GM23338 (cell line): ENCODE measurements at regions not wholly inside any gene's neighbourhood (a gene's known extent, or its start where the extent isn't known, plus 50 kb on each side); places are given as distances from the start of the nearest gene placed in this dataset.

ENCODE experiments used
- ATAC-seq: fragments of 200-7000 bp; cut with Tn5 transposase; 3 replicates; pipeline ENCODE4 v1.9.1; 2020
- DNase-seq: peaks from one replicate; pipeline ENCODE4 v3.0.0-alpha.2; 2015; ENCODE audit warnings: low spot score
- H2AFZ ChIP-seq: fragments of 200-600 bp; sonication (generic); 2 replicates; pipeline ENCODE4 v1.8.0; 2016; ENCODE audit warnings: antibody characterized with exemption, mild to moderate bottlenecking, moderate library complexity
- H3F3A ChIP-seq: fragments of 200-600 bp; sonication (generic); replicated peaks from 2 replicates; pipeline ENCODE4 v1.8.0; 2017; ENCODE audit warnings: antibody characterized with exemption, mixed run types, low read depth
- H3K27ac ChIP-seq: fragments of 200-600 bp; sonication (generic); 2 replicates; pipeline ENCODE4 v1.6.1; 2016; ENCODE audit warnings: low read depth
- H3K27me3 ChIP-seq: fragments of 200-600 bp; sonication (generic); 2 replicates; pipeline ENCODE4 v1.8.0; 2016; ENCODE audit warnings: mild to moderate bottlenecking, mixed run types, moderate library complexity; ENCODE audit not compliant: insufficient read depth
- H3K36me3 ChIP-seq: fragments of 200-600 bp; sonication (generic); 2 replicates; pipeline ENCODE4 v1.8.0; 2016; ENCODE audit warnings: mild to moderate bottlenecking; ENCODE audit not compliant: insufficient read depth
- H3K4me1 ChIP-seq: fragments of 200-600 bp; sonication (generic); 2 replicates; pipeline ENCODE4 v1.8.0; 2016; ENCODE audit warnings: mild to moderate bottlenecking, moderate library complexity; ENCODE audit not compliant: insufficient read depth
- H3K4me2 ChIP-seq: fragments of 200-600 bp; sonication (generic); 2 replicates; pipeline ENCODE4 v1.7.1; 2017; ENCODE audit warnings: mixed run types
- H3K4me3 ChIP-seq: fragments of 200-600 bp; sonication (generic); 2 replicates; pipeline ENCODE4 v1.6.1; 2016; ENCODE audit warnings: mixed run types
- H3K79me2 ChIP-seq: fragments of 200-600 bp; sonication (generic); replicated peaks from 2 replicates; pipeline ENCODE4 v1.8.0; 2017; ENCODE audit warnings: mild to moderate bottlenecking; ENCODE audit not compliant: insufficient read depth
- H3K9me2 ChIP-seq: fragments of 200-600 bp; sonication (generic); 2 replicates; pipeline ENCODE4 v1.8.0; 2017; ENCODE audit not compliant: insufficient read depth
- H4K20me1 ChIP-seq: fragments of 200-600 bp; sonication (generic); replicated peaks from 2 replicates; pipeline ENCODE4 v1.8.0; 2017; ENCODE audit warnings: mild to moderate bottlenecking; ENCODE audit not compliant: insufficient read depth
- H3K27ac Mint-ChIP-seq: 2 replicates; pipeline ENCODE4 v1.8.0; 2020; ENCODE audit warnings: inconsistent platforms, mild to moderate bottlenecking, moderate library complexity, mixed read lengths
- H3K27me3 Mint-ChIP-seq: 3 replicates; pipeline ENCODE4 v1.8.0; 2022; ENCODE audit warnings: low read depth, mild to moderate bottlenecking, moderate library complexity, mixed read lengths, inconsistent platforms; ENCODE audit not compliant: insufficient read depth, poor library complexity
- H3K36me3 Mint-ChIP-seq: 3 replicates; pipeline ENCODE4 v1.8.0; 2021; ENCODE audit warnings: low read depth, mild to moderate bottlenecking, inconsistent platforms, moderate library complexity, mixed read lengths
- H3K4me1 Mint-ChIP-seq: 3 replicates; pipeline ENCODE4 v1.8.0; 2020; ENCODE audit warnings: mild to moderate bottlenecking, inconsistent platforms, mixed read lengths
- H3K4me3 Mint-ChIP-seq: 3 replicates; pipeline ENCODE4 v1.8.0; 2021; ENCODE audit warnings: moderate library complexity, mild to moderate bottlenecking, inconsistent platforms, mixed read lengths
- H3K9me3 Mint-ChIP-seq: 3 replicates; pipeline ENCODE4 v1.8.0; 2020; ENCODE audit warnings: moderate library complexity, mild to moderate bottlenecking, inconsistent platforms, mixed read lengths
- CREB1 ChIP-seq: fragments of 250-450 bp; sonication (Bioruptor Pico); IDR thresholded peaks from 2 replicates; pipeline ENCODE4 v1.5.0; 2020; ENCODE audit warnings: low read depth, mild to moderate bottlenecking, moderate library complexity
- EZH2 ChIP-seq: fragments of 200-600 bp; sonication (generic); IDR thresholded peaks from one replicate; pipeline ENCODE4 v1.8.0; 2017; ENCODE audit warnings: antibody characterized with exemption, mild to moderate bottlenecking, low read depth; ENCODE audit not compliant: unreplicated experiment
- EZH2phosphoT487 ChIP-seq: fragments of 200-600 bp; sonication (generic); IDR thresholded peaks from one replicate; pipeline ENCODE4 v1.8.1; 2018; ENCODE audit warnings: antibody characterized with exemption; ENCODE audit not compliant: unreplicated experiment
- JUNB ChIP-seq: IDR thresholded peaks from one replicate; pipeline ENCODE4 v1.6.1; 2016; ENCODE audit warnings: antibody characterized with exemption; ENCODE audit not compliant: unreplicated experiment
- NANOG ChIP-seq: IDR thresholded peaks from 2 replicates; pipeline ENCODE4 v1.6.1; 2016; ENCODE audit warnings: antibody characterized with exemption, borderline replicate concordance
- POLR2AphosphoS5 ChIP-seq: IDR thresholded peaks from 2 replicates; pipeline ENCODE4 v1.6.1; 2016; ENCODE audit warnings: antibody characterized with exemption, low read depth
- STAT1 ChIP-seq: IDR thresholded peaks from one replicate; pipeline ENCODE4 v1.6.1; 2016; ENCODE audit warnings: antibody characterized with exemption; ENCODE audit not compliant: unreplicated experiment
- ZNF114 ChIP-seq: fragments of 250-450 bp; sonication (Bioruptor Pico); IDR thresholded peaks from 2 replicates; pipeline ENCODE4 v1.5.0; 2020; ENCODE audit warnings: mild to moderate bottlenecking, moderate library complexity
- ZNF331 ChIP-seq: fragments of 250-450 bp; sonication (Bioruptor Pico); IDR thresholded peaks from 2 replicates; pipeline ENCODE4 v1.5.0; 2020; ENCODE audit warnings: low read depth, mild to moderate bottlenecking, moderate library complexity
- ZNF462 ChIP-seq: fragments of 250-450 bp; sonication (Bioruptor Pico); IDR thresholded peaks from 2 replicates; pipeline ENCODE4 v1.5.0; 2020; ENCODE audit warnings: mild to moderate bottlenecking, moderate library complexity
- TF ChIP-seq, protein P1 (sequence below), 2 experiments: fragments of 200-600 bp in 1 of 2; sonication (generic) in 1 of 2; conservative IDR thresholded peaks; 2 replicates each; pipeline versions ENCODE4 v1.5.1 to v1.6.1; 2016 to 2017; ENCODE audit warnings: antibody characterized with exemption in 2 of 2, low read depth in 2 of 2, mild to moderate bottlenecking in 2 of 2, moderate library complexity in 1 of 2
- TF ChIP-seq, protein P2 (sequence below): IDR thresholded peaks from 2 replicates; pipeline ENCODE4 v1.6.1; 2016; ENCODE audit warnings: antibody characterized with exemption
- TF ChIP-seq, protein P3 (sequence below): IDR thresholded peaks from one replicate; pipeline ENCODE4 v1.6.1; 2018; ENCODE audit warnings: antibody characterized with exemption; ENCODE audit not compliant: unreplicated experiment

DNA sequence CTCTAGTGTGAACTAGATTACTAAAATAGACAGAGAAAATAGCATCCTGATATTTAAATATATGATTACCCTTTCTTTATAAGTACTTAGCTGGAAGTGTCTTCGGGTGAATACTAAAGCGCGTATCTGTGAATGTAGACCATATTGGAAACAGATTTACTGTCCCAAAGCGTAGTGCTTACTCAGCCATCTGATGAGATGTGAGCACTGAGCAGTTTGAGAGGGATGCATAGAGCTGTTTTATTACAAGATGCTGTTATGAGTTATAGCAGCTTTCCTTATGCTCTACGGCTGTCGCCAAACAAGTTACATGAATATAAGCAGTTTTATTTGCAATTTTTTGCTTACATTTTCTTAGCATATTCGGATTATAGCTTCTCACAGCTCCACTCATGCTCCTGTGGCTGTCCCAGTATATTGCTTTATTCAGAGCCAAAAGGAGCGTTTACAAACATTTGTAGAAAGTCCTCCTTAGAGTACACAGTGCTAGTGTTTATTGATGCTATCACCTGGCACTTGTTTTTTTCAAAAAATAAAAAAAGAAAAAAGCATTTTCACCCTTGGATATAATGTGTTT is 981.4 kb upstream of the WWC1 start:
- no peak for DNase-seq

More for the DNA sequence above, 981.4 kb upstream of the WWC1 start:
- Histone ChIP-seq H3K4me1 (peaks cover 17% of the 10 kb centered on the region), H2AFZ (no peak overlapping the region), H3F3A (no peaks in the 10 kb centered on the region), H3K27ac (no peak overlapping the region), H3K36me3 (no peaks in the 10 kb centered on the region), H3K79me2 (no peaks in the 10 kb centered on the region), H3K27me3 (no peaks in the 10 kb centered on the region), H3K4me2 (no peak overlapping the region), H3K4me3 (no peak overlapping the region), H3K9me2 (no peaks in the 10 kb centered on the region), H4K20me1 (no peaks in the 10 kb centered on the region)
- no peak for ATAC-seq
- H3K4me1 Mint-ChIP-seq, result peaks cover 26% of the 10 kb centered on the region
- H3K27ac Mint-ChIP-seq, result no peak overlapping the region
- H3K36me3 Mint-ChIP-seq, result no peaks in the 10 kb centered on the region
- TF ChIP-seq ZNF462 (CRISPR knock-in tag), result no peak
- no peak for TF ChIP-seq JUNB
- TF ChIP-seq POLR2AphosphoS5, result no peak
- TF ChIP-seq, protein P1, sequence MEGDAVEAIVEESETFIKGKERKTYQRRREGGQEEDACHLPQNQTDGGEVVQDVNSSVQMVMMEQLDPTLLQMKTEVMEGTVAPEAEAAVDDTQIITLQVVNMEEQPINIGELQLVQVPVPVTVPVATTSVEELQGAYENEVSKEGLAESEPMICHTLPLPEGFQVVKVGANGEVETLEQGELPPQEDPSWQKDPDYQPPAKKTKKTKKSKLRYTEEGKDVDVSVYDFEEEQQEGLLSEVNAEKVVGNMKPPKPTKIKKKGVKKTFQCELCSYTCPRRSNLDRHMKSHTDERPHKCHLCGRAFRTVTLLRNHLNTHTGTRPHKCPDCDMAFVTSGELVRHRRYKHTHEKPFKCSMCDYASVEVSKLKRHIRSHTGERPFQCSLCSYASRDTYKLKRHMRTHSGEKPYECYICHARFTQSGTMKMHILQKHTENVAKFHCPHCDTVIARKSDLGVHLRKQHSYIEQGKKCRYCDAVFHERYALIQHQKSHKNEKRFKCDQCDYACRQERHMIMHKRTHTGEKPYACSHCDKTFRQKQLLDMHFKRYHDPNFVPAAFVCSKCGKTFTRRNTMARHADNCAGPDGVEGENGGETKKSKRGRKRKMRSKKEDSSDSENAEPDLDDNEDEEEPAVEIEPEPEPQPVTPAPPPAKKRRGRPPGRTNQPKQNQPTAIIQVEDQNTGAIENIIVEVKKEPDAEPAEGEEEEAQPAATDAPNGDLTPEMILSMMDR (conservative IDR thresholded peaks at IDR 0.05; ENCODE audit: low read depth in 2 of 2), result no peak
- no peak for TF ChIP-seq CREB1 (CRISPR knock-in tag)
- TF ChIP-seq EZH2phosphoT487, result no peak
- no peak for TF ChIP-seq ZNF331 (CRISPR knock-in tag)
- no peak for TF ChIP-seq NANOG
- TF ChIP-seq STAT1, result no peak
- TF ChIP-seq EZH2, result no peak
- TF ChIP-seq, protein P2, sequence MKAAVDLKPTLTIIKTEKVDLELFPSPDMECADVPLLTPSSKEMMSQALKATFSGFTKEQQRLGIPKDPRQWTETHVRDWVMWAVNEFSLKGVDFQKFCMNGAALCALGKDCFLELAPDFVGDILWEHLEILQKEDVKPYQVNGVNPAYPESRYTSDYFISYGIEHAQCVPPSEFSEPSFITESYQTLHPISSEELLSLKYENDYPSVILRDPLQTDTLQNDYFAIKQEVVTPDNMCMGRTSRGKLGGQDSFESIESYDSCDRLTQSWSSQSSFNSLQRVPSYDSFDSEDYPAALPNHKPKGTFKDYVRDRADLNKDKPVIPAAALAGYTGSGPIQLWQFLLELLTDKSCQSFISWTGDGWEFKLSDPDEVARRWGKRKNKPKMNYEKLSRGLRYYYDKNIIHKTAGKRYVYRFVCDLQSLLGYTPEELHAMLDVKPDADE, result no peak
- TF ChIP-seq, protein P3, sequence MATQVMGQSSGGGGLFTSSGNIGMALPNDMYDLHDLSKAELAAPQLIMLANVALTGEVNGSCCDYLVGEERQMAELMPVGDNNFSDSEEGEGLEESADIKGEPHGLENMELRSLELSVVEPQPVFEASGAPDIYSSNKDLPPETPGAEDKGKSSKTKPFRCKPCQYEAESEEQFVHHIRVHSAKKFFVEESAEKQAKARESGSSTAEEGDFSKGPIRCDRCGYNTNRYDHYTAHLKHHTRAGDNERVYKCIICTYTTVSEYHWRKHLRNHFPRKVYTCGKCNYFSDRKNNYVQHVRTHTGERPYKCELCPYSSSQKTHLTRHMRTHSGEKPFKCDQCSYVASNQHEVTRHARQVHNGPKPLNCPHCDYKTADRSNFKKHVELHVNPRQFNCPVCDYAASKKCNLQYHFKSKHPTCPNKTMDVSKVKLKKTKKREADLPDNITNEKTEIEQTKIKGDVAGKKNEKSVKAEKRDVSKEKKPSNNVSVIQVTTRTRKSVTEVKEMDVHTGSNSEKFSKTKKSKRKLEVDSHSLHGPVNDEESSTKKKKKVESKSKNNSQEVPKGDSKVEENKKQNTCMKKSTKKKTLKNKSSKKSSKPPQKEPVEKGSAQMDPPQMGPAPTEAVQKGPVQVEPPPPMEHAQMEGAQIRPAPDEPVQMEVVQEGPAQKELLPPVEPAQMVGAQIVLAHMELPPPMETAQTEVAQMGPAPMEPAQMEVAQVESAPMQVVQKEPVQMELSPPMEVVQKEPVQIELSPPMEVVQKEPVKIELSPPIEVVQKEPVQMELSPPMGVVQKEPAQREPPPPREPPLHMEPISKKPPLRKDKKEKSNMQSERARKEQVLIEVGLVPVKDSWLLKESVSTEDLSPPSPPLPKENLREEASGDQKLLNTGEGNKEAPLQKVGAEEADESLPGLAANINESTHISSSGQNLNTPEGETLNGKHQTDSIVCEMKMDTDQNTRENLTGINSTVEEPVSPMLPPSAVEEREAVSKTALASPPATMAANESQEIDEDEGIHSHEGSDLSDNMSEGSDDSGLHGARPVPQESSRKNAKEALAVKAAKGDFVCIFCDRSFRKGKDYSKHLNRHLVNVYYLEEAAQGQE, result no peak
- no peak for TF ChIP-seq ZNF114 (CRISPR knock-in tag)
- no peak overlapping the region for H3K4me3 Mint-ChIP-seq
- H3K9me3 Mint-ChIP-seq, result no peaks in the 10 kb centered on the region
- H3K27me3 Mint-ChIP-seq, result peaks cover 3% of the 10 kb centered on the region
